ENCODE measurements at regions not wholly inside any gene's neighbourhood (a gene's known extent, or its start where the extent isn't known, plus 50 kb on each side); places are given as distances from the start of the nearest gene placed in this dataset.

DNA sequence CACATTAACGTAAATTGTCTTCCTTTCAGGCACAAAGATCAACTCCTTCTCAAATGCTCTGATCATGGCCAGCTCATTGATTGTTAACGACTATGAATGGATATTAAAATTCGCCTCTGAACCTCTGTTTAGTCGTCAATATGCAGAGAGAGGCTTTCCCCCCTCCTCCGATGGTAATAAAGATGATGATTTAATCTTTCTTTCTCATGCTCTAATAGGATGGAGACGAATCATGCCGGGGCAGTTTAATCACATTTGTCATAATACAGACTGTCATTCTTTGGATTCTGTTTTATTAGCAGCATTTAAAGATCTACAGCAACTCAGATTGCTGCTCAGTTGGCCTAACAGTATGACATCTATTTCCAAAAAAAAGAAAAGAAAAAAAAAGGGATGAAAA is 132.9 kb downstream of the SREK1 start:
- H3K9me3 ChIP-seq (ENCODE audit: control insufficient read depth in 1 of 2, insufficient read depth in 1 of 2, low read length in 2 of 2): no peaks in the 10 kb centered on the region
- H3K4me3 Mint-ChIP-seq: no peak overlapping the region
- no peak overlapping the region for H3K4me3 ChIP-seq (ENCODE audit: low read length)
- POLR2A ChIA-PET: no interaction called here
- H3K4me1 ChIP-seq (ENCODE audit: insufficient read depth, low read length): no peaks in the 10 kb centered on the region
- intact Hi-C loops (cut with DNase I, micrococcal nuclease): no loop called here
- peaks cover 0 to 4% of the 10 kb centered on the region in 2 experiments for H3K27me3 ChIP-seq (ENCODE audit: control insufficient read depth in 1 of 2, insufficient read depth in 2 of 2, low read length in 2 of 2)
- no peaks in the 10 kb centered on the region for H3K4me1 Mint-ChIP-seq (ENCODE audit: low read depth)
- DNase-seq: no peak
- ATAC-seq (ENCODE audit: poor library complexity): no peak
- peaks cover 30% of the 10 kb centered on the region for H3K27me3 Mint-ChIP-seq
- no peaks in the 10 kb centered on the region for H3K9me3 Mint-ChIP-seq
- no peaks in the 10 kb centered on the region for H3K36me3 Mint-ChIP-seq (ENCODE audit: low read depth)
- TF ChIP-seq, protein P1, sequence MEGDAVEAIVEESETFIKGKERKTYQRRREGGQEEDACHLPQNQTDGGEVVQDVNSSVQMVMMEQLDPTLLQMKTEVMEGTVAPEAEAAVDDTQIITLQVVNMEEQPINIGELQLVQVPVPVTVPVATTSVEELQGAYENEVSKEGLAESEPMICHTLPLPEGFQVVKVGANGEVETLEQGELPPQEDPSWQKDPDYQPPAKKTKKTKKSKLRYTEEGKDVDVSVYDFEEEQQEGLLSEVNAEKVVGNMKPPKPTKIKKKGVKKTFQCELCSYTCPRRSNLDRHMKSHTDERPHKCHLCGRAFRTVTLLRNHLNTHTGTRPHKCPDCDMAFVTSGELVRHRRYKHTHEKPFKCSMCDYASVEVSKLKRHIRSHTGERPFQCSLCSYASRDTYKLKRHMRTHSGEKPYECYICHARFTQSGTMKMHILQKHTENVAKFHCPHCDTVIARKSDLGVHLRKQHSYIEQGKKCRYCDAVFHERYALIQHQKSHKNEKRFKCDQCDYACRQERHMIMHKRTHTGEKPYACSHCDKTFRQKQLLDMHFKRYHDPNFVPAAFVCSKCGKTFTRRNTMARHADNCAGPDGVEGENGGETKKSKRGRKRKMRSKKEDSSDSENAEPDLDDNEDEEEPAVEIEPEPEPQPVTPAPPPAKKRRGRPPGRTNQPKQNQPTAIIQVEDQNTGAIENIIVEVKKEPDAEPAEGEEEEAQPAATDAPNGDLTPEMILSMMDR (IDR thresholded peaks at IDR 0.05): no peak
- no peak overlapping the region for H3K27ac ChIP-seq (ENCODE audit: low read depth in 1 of 2, low read length in 2 of 2)
- no peak overlapping the region for H3K27ac Mint-ChIP-seq
- H3K36me3 ChIP-seq (ENCODE audit: insufficient read depth, low read length): no peaks in the 10 kb centered on the region
- CTCF ChIA-PET: no interaction called here

DNA sequence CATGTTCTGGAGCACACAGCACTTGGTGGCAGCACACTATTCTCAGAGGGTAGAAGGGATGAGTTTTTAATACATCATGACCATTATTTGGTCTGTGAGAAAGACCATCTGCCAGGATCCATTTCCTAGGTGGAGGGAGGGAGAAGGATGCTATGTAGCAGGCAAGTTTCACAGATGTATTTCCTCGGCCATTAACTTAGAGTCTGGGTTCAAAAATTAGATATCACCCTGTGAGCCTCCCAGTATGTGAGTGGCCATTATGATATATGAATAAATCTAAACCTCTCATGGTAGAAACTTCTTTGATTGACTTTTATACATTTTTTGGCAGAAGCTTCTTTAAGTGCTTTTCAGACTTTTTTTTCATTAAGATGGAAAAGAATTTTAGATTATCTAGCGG is 133.9 kb downstream of the SREK1 start:
- H3K27me3 ChIP-seq (ENCODE audit: control insufficient read depth in 1 of 2, insufficient read depth in 2 of 2, low read length in 2 of 2): peaks cover 0 to 4% of the 10 kb centered on the region in 2 experiments
- no peaks in the 10 kb centered on the region for H3K4me1 Mint-ChIP-seq (ENCODE audit: low read depth)
- intact Hi-C loops (cut with DNase I, micrococcal nuclease): no loop called here
- H3K9me3 Mint-ChIP-seq: no peaks in the 10 kb centered on the region
- no peak overlapping the region for H3K4me3 ChIP-seq (ENCODE audit: low read length)
- no peak overlapping the region for H3K4me3 Mint-ChIP-seq
- TF ChIP-seq, protein P1 (IDR thresholded peaks at IDR 0.05): no peak
- CTCF ChIA-PET: no interaction called here
- no peaks in the 10 kb centered on the region for H3K4me1 ChIP-seq (ENCODE audit: insufficient read depth, low read length)
- H3K36me3 Mint-ChIP-seq (ENCODE audit: low read depth): no peaks in the 10 kb centered on the region
- no peaks in the 10 kb centered on the region for H3K9me3 ChIP-seq (ENCODE audit: control insufficient read depth in 1 of 2, insufficient read depth in 1 of 2, low read length in 2 of 2)
- H3K27me3 Mint-ChIP-seq: peaks cover 30% of the 10 kb centered on the region
- H3K27ac ChIP-seq (ENCODE audit: low read depth in 1 of 2, low read length in 2 of 2): no peak overlapping the region
- ATAC-seq (ENCODE audit: poor library complexity) (no peak), DNase-seq (no peak)
- H3K27ac Mint-ChIP-seq: no peak overlapping the region
- H3K36me3 ChIP-seq (ENCODE audit: insufficient read depth, low read length): no peaks in the 10 kb centered on the region
- POLR2A ChIA-PET: no interaction called here

DNA sequence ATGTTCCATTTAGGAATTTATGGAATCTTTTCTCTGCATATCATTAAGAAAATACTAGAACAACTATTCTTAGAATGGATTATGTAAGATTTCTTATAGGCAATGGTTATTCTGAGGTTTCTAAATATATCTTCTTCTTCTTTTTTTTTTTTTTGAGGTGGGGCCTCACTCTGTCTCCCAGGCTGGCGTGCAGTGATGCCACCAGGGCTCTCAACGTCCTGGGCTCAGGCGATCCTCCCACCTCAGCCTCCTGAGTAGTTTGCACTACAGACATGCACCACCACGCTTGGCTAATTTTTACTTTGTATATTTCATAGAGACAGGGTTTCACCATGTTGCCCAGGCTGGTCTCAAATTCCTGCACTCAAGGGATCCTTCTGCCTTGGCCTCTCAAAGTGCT is 137.2 kb downstream of the SREK1 start:
- intact Hi-C loops (cut with DNase I, micrococcal nuclease): no loop called here
- CTCF ChIA-PET: no interaction called here
- Histone ChIP-seq H3K27ac (ENCODE audit: low read depth in 1 of 2, low read length in 2 of 2) (no peak overlapping the region), H3K4me3 (ENCODE audit: low read length) (no peak overlapping the region), H3K9me3 (ENCODE audit: control insufficient read depth in 1 of 2, insufficient read depth in 1 of 2, low read length in 2 of 2) (no peaks in the 10 kb centered on the region), H3K4me1 (ENCODE audit: insufficient read depth, low read length) (no peaks in the 10 kb centered on the region), H3K27me3 (ENCODE audit: control insufficient read depth in 1 of 2, insufficient read depth in 2 of 2, low read length in 2 of 2) (peaks cover 0 to 4% of the 10 kb centered on the region in 2 experiments), H3K36me3 (ENCODE audit: insufficient read depth, low read length) (no peaks in the 10 kb centered on the region)
- DNase-seq (no peak), ATAC-seq (ENCODE audit: poor library complexity) (no peak)
- Mint-ChIP-seq H3K4me1 (ENCODE audit: low read depth) (no peaks in the 10 kb centered on the region), H3K27me3 (peaks cover 17% of the 10 kb centered on the region), H3K27ac (no peak overlapping the region), H3K36me3 (ENCODE audit: low read depth) (no peaks in the 10 kb centered on the region), H3K9me3 (no peaks in the 10 kb centered on the region), H3K4me3 (no peak overlapping the region)
- TF ChIP-seq, protein P1 (IDR thresholded peaks at IDR 0.05): no peak
- POLR2A ChIA-PET: no interaction called here
